PFSK-1 (cell line): ENCODE measurements at regions not wholly inside any gene's neighbourhood (a gene's known extent, or its start where the extent isn't known, plus 50 kb on each side); places are given as distances from the start of the nearest gene placed in this dataset.

Source experiments
- FOXP2 ChIP-seq: optimal IDR thresholded peaks from 2 replicates; pipeline ENCODE3; 2011; ENCODE audit warnings: borderline replicate concordance, control low read depth, inconsistent platforms; ENCODE audit not compliant: insufficient read depth; ENCODE audit errors: extremely low read length, extremely low read depth
- POLR2AphosphoS5 ChIP-seq: IDR thresholded peaks from 2 replicates; pipeline ENCODE4 v1.6.1; 2012; ENCODE audit warnings: low read depth, mild to moderate bottlenecking, control low read depth, low read length, moderate library complexity
- SIN3A ChIP-seq: IDR thresholded peaks from 2 replicates; pipeline ENCODE4 v1.6.1; 2012; ENCODE audit warnings: mild to moderate bottlenecking, low read length, moderate library complexity, borderline replicate concordance; ENCODE audit not compliant: insufficient read depth
- TAF1 ChIP-seq: IDR thresholded peaks from 2 replicates; pipeline ENCODE4 v1.6.1; 2012; ENCODE audit warnings: low read length, control low read depth, borderline replicate concordance; ENCODE audit not compliant: insufficient read depth
- TF ChIP-seq, protein P1 (sequence below), 2 experiments: IDR thresholded peaks; 2 replicates each; pipeline versions ENCODE4 v1.6.1 to v1.8.0; 2011 to 2012; ENCODE audit warnings: low read depth in 2 of 2, low read length in 2 of 2, control low read depth in 1 of 2, inconsistent platforms in 1 of 2, mild to moderate bottlenecking in 1 of 2, moderate library complexity in 1 of 2; ENCODE audit not compliant: insufficient read depth in 1 of 2

DNA sequence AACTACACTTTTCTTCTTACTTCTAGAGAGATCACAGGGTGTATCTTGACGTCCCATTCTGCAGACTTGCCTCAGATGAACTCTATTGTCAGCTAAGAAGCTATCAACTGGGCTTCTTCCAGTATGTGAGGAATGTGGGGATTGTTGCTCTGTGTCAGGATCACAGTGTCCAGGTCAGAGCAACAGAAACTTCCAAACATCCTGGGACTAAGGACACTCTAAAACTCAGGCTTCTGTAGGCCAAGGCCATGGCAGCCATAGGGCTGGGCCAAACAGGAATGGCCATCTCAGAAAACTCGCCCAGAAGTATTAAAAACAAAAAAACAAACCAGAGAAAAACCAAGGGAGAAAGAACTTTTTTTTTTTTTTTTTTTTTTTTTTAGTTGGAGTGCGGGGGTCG lies 210.0 kb upstream of the CLINT1 start:
- TF ChIP-seq POLR2AphosphoS5 (no peak), TAF1 (no peak)
- TF ChIP-seq, protein P1, sequence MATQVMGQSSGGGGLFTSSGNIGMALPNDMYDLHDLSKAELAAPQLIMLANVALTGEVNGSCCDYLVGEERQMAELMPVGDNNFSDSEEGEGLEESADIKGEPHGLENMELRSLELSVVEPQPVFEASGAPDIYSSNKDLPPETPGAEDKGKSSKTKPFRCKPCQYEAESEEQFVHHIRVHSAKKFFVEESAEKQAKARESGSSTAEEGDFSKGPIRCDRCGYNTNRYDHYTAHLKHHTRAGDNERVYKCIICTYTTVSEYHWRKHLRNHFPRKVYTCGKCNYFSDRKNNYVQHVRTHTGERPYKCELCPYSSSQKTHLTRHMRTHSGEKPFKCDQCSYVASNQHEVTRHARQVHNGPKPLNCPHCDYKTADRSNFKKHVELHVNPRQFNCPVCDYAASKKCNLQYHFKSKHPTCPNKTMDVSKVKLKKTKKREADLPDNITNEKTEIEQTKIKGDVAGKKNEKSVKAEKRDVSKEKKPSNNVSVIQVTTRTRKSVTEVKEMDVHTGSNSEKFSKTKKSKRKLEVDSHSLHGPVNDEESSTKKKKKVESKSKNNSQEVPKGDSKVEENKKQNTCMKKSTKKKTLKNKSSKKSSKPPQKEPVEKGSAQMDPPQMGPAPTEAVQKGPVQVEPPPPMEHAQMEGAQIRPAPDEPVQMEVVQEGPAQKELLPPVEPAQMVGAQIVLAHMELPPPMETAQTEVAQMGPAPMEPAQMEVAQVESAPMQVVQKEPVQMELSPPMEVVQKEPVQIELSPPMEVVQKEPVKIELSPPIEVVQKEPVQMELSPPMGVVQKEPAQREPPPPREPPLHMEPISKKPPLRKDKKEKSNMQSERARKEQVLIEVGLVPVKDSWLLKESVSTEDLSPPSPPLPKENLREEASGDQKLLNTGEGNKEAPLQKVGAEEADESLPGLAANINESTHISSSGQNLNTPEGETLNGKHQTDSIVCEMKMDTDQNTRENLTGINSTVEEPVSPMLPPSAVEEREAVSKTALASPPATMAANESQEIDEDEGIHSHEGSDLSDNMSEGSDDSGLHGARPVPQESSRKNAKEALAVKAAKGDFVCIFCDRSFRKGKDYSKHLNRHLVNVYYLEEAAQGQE (IDR thresholded peaks at IDR 0.05; ENCODE audit: insufficient read depth in 1 of 2, low read depth in 2 of 2, low read length in 2 of 2): no peak

DNA sequence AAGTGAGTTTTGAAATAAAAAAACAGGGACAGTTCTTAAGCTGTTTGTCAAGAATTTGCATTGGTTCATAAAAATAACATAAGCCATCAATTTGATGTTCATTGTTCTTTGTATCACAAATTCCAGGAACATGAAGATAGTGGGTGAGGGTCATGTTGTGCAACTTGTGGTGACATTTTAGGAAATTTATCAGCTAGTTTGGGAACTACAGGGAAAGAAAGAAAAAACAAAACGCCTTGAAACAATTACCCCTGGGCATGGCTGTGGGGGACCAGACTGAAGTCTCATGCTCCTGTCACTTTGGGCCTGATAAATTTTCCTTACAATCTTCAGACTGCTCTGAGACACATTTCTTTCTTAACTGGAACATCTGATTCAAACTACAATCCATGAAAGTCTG lies 207.1 kb upstream of the CLINT1 start:
- TF ChIP-seq TAF1: no peak
- no peak for TF ChIP-seq FOXP2
- TF ChIP-seq POLR2AphosphoS5: no peak
- TF ChIP-seq, protein P1 (IDR thresholded peaks at IDR 0.05; ENCODE audit: insufficient read depth in 1 of 2, low read depth in 2 of 2, low read length in 2 of 2): no peak
- no peak for TF ChIP-seq SIN3A

DNA sequence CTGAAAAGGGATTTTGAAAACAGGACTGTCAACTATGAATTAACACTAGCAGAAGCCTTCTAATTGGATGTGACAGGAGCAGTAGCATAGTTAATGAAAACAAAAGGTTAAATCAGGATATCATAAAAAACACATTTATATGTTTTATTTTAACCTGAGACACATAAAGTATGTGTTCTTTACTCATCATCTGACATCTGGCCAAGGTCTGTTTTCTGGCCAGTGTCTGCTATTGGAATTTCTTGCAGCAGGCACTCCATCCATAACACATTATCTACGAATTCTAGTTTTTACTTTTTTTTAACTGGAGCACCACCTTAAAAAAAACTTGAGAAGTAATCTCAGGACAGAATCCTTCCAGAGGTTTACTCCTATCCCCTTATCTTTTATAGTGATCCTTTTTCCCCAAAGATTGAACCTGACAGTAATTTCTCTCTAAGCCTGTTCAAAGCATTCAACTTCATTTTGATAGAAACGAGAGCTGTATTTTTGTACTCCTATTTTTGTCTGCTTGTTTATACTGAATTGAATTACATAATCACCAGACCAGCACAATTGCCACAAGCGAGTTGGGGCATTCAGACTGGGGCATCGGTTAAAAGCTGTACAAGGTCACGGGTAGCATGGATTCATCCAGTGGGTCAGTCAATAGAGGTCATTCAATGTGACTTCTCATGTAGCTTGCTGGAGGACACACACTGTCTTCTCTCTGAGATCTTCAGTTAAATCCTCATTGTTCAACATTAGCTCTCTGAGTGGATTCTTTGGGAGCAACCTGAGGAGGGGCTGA lies 205.6 kb upstream of the CLINT1 start:
- TF ChIP-seq TAF1: no peak
- TF ChIP-seq FOXP2: no peak
- TF ChIP-seq, protein P1 (IDR thresholded peaks at IDR 0.05; ENCODE audit: insufficient read depth in 1 of 2, low read depth in 2 of 2, low read length in 2 of 2): no peak
- TF ChIP-seq POLR2AphosphoS5: no peak
- TF ChIP-seq SIN3A: no peak

DNA sequence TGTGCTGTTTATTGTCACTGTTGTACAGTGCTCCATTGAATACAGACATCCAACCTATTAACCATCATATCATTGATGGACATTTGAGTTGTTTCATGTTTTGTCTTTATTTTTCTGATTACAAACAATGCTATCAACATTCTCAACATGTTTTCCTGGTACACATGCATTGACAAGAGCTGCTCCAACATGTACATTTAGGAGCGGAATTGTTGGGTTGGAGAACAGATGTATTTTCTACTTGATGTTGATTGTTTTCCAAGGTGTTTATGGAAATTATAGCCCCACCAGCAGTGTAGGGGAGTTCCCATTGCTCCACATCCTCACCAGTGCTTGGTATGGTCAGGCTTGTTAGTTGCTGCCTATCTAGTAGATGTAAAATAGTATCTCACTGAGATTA lies 204.1 kb upstream of the CLINT1 start:
- TF ChIP-seq POLR2AphosphoS5 (no peak), FOXP2 (no peak), SIN3A (no peak), TAF1 (no peak)
- TF ChIP-seq, protein P1 (IDR thresholded peaks at IDR 0.05; ENCODE audit: insufficient read depth in 1 of 2, low read depth in 2 of 2, low read length in 2 of 2): no peak

DNA sequence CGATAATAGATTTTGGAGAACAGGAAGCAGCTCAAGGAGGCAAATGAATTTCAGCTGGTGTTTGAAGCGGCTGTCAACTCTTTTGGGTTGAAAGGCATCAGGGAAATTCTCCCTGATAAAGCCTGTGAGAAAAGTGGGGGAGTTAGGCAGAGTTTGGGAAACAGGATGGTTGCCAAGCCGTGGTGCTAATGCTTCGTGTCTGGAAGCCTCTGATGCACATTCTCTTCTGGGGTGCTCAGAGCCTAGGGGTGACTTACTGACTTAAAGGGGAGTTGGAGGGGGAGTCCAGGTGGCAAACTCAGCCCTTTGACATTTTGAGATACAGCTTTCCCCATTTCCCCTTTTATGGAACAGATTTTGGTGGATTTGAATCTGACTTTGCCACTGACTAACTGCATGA lies 202.5 kb upstream of the CLINT1 start:
- TF ChIP-seq, protein P1 (IDR thresholded peaks at IDR 0.05; ENCODE audit: insufficient read depth in 1 of 2, low read depth in 2 of 2, low read length in 2 of 2): no peak
- TF ChIP-seq TAF1 (no peak), FOXP2 (no peak), SIN3A (no peak), POLR2AphosphoS5 (no peak)
